ENCODE measurements at regions not wholly inside any gene's neighbourhood (a gene's known extent, or its start where the extent isn't known, plus 50 kb on each side); places are given as distances from the start of the nearest gene placed in this dataset.

GRCh38 chr6:163940705-163941623 lies 526.4 kb downstream of the QKI start:
- peaks cover 49% of the 10 kb centered on the region for H3K4me1 ChIP-seq (ENCODE audit: control insufficient read depth, insufficient read depth, low read length)
- no peak overlapping the region for H3K9ac ChIP-seq (ENCODE audit: low read length)
- H3K27me3 ChIP-seq (ENCODE audit: control insufficient read depth, insufficient read depth, low read length): no peaks in the 10 kb centered on the region
- no peak overlapping the region for H3K27ac ChIP-seq (ENCODE audit: low read depth, low read length)
- peaks cover 6% of the 10 kb centered on the region for H3K9me3 ChIP-seq (ENCODE audit: control insufficient read depth, insufficient read depth, low read depth, low read length)
- no peaks in the 10 kb centered on the region for H3K36me3 ChIP-seq (ENCODE audit: control insufficient read depth, insufficient read depth, low read length)
- H3K4me3 ChIP-seq (ENCODE audit: low read depth, low read length): no peak overlapping the region

GRCh38 chr6:163937071-163937470 lies 522.6 kb downstream of the QKI start:
- Histone ChIP-seq H3K27ac (ENCODE audit: low read depth, low read length) (no peak overlapping the region), H3K9me3 (ENCODE audit: control insufficient read depth, insufficient read depth, low read depth, low read length) (peaks cover 6% of the 10 kb centered on the region), H3K36me3 (ENCODE audit: control insufficient read depth, insufficient read depth, low read length) (no peaks in the 10 kb centered on the region), H3K9ac (ENCODE audit: low read length) (no peak overlapping the region), H3K4me1 (ENCODE audit: control insufficient read depth, insufficient read depth, low read length) (peaks cover 18% of the 10 kb centered on the region), H3K4me3 (ENCODE audit: low read depth, low read length) (no peak overlapping the region), H3K27me3 (ENCODE audit: control insufficient read depth, insufficient read depth, low read length) (no peaks in the 10 kb centered on the region)

GRCh38 chr6:163935158-163935762 lies 520.7 kb downstream of the QKI start:
- Histone ChIP-seq H3K27me3 (ENCODE audit: control insufficient read depth, insufficient read depth, low read length) (no peaks in the 10 kb centered on the region), H3K36me3 (ENCODE audit: control insufficient read depth, insufficient read depth, low read length) (no peaks in the 10 kb centered on the region), H3K9me3 (ENCODE audit: control insufficient read depth, insufficient read depth, low read depth, low read length) (peaks cover 6% of the 10 kb centered on the region), H3K4me1 (ENCODE audit: control insufficient read depth, insufficient read depth, low read length) (peaks cover under 1% of the 10 kb centered on the region; the same call in 1 of the 2 replicates), H3K4me3 (ENCODE audit: low read depth, low read length) (no peak overlapping the region), H3K9ac (ENCODE audit: low read length) (no peak overlapping the region), H3K27ac (ENCODE audit: low read depth, low read length) (no peak overlapping the region)

DNA sequence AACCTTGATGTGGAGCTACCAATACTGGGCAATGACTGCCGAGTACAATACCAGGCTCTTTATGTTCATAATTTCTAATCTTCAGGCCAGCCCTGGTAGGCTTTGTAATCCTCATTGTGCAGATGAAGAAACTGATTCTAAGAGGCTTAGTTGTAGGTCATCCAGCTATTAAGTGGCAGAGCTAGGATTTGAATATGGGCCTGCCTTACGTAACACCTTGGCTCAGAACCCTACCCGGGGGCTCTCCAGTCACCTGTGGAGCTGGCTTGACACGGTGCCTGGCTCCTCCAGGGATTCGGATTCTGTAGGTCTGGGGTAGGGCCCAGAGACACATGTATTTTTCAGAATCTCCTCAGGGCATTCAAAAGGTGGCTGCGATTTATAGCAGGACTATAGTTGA lies 515.5 kb downstream of the QKI start:
- Histone ChIP-seq H3K4me3 (ENCODE audit: low read depth, low read length) (no peak overlapping the region), H3K9ac (ENCODE audit: low read length) (no peak overlapping the region), H3K9me3 (ENCODE audit: control insufficient read depth, insufficient read depth, low read depth, low read length) (no peaks in the 10 kb centered on the region), H3K36me3 (ENCODE audit: control insufficient read depth, insufficient read depth, low read length) (no peaks in the 10 kb centered on the region), H3K27me3 (ENCODE audit: control insufficient read depth, insufficient read depth, low read length) (no peaks in the 10 kb centered on the region), H3K4me1 (ENCODE audit: control insufficient read depth, insufficient read depth, low read length) (no peaks in the 10 kb centered on the region; the same call in 1 of the 2 replicates), H3K27ac (ENCODE audit: low read depth, low read length) (no peak overlapping the region)

GRCh38 chr6:163929538-163929937 lies 515.0 kb downstream of the QKI start:
- no peaks in the 10 kb centered on the region for H3K36me3 ChIP-seq (ENCODE audit: control insufficient read depth, insufficient read depth, low read length)
- H3K9ac ChIP-seq (ENCODE audit: low read length): no peak overlapping the region

DNA sequence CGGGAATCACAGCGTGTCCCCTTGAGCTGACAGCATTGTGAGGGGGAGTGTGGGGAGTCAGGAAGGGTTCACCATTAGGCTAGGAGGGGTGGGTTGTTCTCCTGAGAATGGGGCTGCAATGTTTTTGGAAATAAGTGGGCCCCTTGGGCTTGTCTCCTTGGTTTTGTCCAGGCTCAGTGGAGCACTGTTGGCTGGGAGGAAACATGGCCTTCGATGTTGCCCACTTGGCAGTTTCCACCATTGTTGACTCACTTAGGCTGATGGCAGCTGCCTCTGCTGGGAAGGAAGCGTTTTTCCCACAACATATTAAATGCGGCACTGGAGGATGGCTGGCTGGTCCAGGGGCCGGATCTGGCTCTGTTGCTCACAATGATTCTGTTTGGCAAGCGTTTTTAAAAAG lies 512.1 kb downstream of the QKI start:
- no peaks in the 10 kb centered on the region; the same call in 1 of the 2 replicates for H3K4me1 ChIP-seq (ENCODE audit: control insufficient read depth, insufficient read depth, low read length)
- no peak overlapping the region for H3K27ac ChIP-seq (ENCODE audit: low read depth, low read length)
- H3K27me3 ChIP-seq (ENCODE audit: control insufficient read depth, insufficient read depth, low read length): no peaks in the 10 kb centered on the region
- H3K9me3 ChIP-seq (ENCODE audit: control insufficient read depth, insufficient read depth, low read depth, low read length): 0 out of 2 replicates have a peak, but pooled peaks cover 3% of the 10 kb centered on the region
- no peak overlapping the region for H3K4me3 ChIP-seq (ENCODE audit: low read depth, low read length)
- H3K9ac ChIP-seq (ENCODE audit: low read length): no peak overlapping the region
- H3K36me3 ChIP-seq (ENCODE audit: control insufficient read depth, insufficient read depth, low read length): no peaks in the 10 kb centered on the region

More at GRCh38 chr6:163929538-163929937, 515.0 kb downstream of the QKI start:
- Histone ChIP-seq H3K4me1 (ENCODE audit: control insufficient read depth, insufficient read depth, low read length) (no peaks in the 10 kb centered on the region; the same call in 1 of the 2 replicates), H3K27me3 (ENCODE audit: control insufficient read depth, insufficient read depth, low read length) (no peaks in the 10 kb centered on the region), H3K27ac (ENCODE audit: low read depth, low read length) (no peak overlapping the region), H3K4me3 (ENCODE audit: low read depth, low read length) (no peak overlapping the region), H3K9me3 (ENCODE audit: control insufficient read depth, insufficient read depth, low read depth, low read length) (no peaks in the 10 kb centered on the region)

GRCh38 chr6:163925839-163926238 lies 511.3 kb downstream of the QKI start:
- H3K36me3 ChIP-seq (ENCODE audit: control insufficient read depth, insufficient read depth, low read length): no peaks in the 10 kb centered on the region
- H3K9me3 ChIP-seq (ENCODE audit: control insufficient read depth, insufficient read depth, low read depth, low read length): 0 out of 2 replicates have a peak, but pooled peaks cover 3% of the 10 kb centered on the region
- H3K27ac ChIP-seq (ENCODE audit: low read depth, low read length): no peak overlapping the region
- H3K9ac ChIP-seq (ENCODE audit: low read length): no peak overlapping the region
- H3K27me3 ChIP-seq (ENCODE audit: control insufficient read depth, insufficient read depth, low read length): no peaks in the 10 kb centered on the region
- H3K4me3 ChIP-seq (ENCODE audit: low read depth, low read length): no peak overlapping the region
- no peaks in the 10 kb centered on the region; the same call in 1 of the 2 replicates for H3K4me1 ChIP-seq (ENCODE audit: control insufficient read depth, insufficient read depth, low read length)

DNA sequence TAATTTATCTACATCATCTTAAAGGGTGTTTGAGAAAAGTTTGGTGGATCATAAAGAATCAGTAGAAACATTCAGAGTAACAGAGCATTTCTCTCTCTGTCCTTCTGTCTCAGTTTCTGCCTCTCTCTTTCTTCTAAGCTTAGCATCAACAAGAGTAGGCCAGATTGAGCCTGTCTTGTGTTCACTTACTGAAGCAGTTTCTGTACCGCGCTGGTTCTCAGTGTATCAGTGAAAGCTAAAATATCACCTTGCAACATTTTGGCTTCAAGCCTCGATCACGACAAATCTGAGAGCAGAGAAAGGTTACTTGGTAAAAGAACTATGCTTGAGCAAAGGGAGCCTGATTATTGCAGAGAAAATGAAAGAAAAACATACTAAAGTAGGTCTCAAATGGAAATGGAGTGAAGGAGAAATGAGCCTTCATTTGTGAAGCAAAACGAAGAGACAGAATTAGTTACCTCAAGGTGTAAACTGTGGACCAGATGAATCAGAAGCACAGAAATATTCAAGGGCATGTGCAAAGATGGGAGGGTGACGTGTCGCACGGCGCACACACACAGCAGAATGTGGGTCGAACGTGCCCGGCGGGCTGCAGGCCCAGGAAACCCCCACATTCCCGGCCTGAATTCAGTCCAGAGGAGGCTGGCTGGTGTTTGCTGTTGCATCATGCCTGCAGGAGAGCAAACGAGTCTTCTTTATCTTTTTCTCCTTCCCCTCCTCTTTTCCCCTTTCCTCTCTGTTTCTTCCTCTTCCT lies 509.3 kb downstream of the QKI start:
- Histone ChIP-seq H3K36me3 (ENCODE audit: control insufficient read depth, insufficient read depth, low read length) (no peaks in the 10 kb centered on the region), H3K27me3 (ENCODE audit: control insufficient read depth, insufficient read depth, low read length) (no peaks in the 10 kb centered on the region), H3K4me1 (ENCODE audit: control insufficient read depth, insufficient read depth, low read length) (no peaks in the 10 kb centered on the region; the same call in 1 of the 2 replicates), H3K27ac (ENCODE audit: low read depth, low read length) (no peak overlapping the region), H3K4me3 (ENCODE audit: low read depth, low read length) (no peak overlapping the region), H3K9ac (ENCODE audit: low read length) (no peak overlapping the region), H3K9me3 (ENCODE audit: control insufficient read depth, insufficient read depth, low read depth, low read length) (0 out of 2 replicates have a peak, but pooled peaks cover 3% of the 10 kb centered on the region)

DNA sequence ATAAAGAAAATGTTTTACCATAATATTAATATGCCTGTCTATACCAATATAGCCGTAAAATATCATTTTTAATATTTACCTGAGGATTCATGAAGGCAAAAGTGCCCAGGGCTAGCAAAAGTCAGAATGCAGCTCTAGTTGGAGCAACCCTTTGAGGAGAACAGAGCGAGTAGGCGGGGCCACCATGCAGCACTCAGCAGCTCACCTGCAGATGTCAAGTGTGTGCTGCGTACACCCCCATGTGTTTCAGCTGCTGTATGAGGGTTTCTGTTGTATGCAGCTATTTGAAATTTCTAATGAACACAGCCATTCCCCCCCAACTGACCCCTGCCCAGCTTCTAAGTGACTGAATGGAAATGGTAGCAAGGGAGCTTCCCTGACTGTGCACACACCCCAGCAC lies 508.0 kb downstream of the QKI start:
- Histone ChIP-seq H3K27me3 (ENCODE audit: control insufficient read depth, insufficient read depth, low read length) (no peaks in the 10 kb centered on the region), H3K4me1 (ENCODE audit: control insufficient read depth, insufficient read depth, low read length) (no peaks in the 10 kb centered on the region), H3K27ac (ENCODE audit: low read depth, low read length) (no peak overlapping the region), H3K36me3 (ENCODE audit: control insufficient read depth, insufficient read depth, low read length) (no peaks in the 10 kb centered on the region), H3K9me3 (ENCODE audit: control insufficient read depth, insufficient read depth, low read depth, low read length) (0 out of 2 replicates have a peak, but pooled peaks cover 3% of the 10 kb centered on the region), H3K4me3 (ENCODE audit: low read depth, low read length) (no peak overlapping the region), H3K9ac (ENCODE audit: low read length) (no peak overlapping the region)

DNA sequence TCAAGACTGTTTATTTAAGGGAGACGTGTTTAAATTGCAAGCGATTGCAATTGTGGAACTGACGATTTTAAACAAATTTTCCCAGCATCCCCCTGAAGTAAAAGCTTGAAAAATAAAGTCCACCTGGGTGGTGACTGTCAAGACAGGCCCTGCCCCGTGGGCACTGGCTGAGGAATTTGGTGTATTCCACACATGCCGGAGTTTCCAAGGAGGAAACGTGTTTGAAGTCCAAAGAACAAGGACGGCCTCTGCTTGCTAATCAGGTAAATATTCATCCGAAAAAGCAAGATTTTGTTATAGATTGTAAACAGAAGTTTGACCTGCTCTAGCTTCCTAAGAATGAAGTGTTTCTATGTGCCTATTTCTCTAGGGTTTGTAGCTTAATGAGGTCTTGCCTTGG lies 505.1 kb downstream of the QKI start:
- Histone ChIP-seq H3K27ac (ENCODE audit: low read depth, low read length) (no peak overlapping the region), H3K9me3 (ENCODE audit: control insufficient read depth, insufficient read depth, low read depth, low read length) (0 out of 2 replicates have a peak, but pooled peaks cover 3% of the 10 kb centered on the region), H3K36me3 (ENCODE audit: control insufficient read depth, insufficient read depth, low read length) (no peaks in the 10 kb centered on the region), H3K4me1 (ENCODE audit: control insufficient read depth, insufficient read depth, low read length) (no peaks in the 10 kb centered on the region), H3K27me3 (ENCODE audit: control insufficient read depth, insufficient read depth, low read length) (no peaks in the 10 kb centered on the region), H3K9ac (ENCODE audit: low read length) (no peak overlapping the region), H3K4me3 (ENCODE audit: low read depth, low read length) (no peak overlapping the region)
